HAP-1 (cell line): ENCODE measurements at regions not wholly inside any gene's neighbourhood (a gene's known extent, or its start where the extent isn't known, plus 50 kb on each side); places are given as distances from the start of the nearest gene placed in this dataset.
"Not testable (repeated sequence)": the region's sequence is repeated elsewhere in the genome, so short reads cannot be mapped to it uniquely, and the experiment has no call there.

Experiments
- DNase-seq, 2 experiments: peaks; one replicate each; pipeline ENCODE4 v3.0.0-alpha.2; 2016 to 2020; ENCODE audit warnings: low spot score in 2 of 2
- H3K27me3 ChIP-seq: fragments of 250-450 bp; sonication (Bioruptor Pico); 2 replicates; pipeline ENCODE4 v1.5.1; 2020; ENCODE audit warnings: low read depth, mild to moderate bottlenecking, moderate library complexity
- H3K36me3 ChIP-seq: fragments of 250-450 bp; sonication (Bioruptor Pico); replicated peaks from 2 replicates; pipeline ENCODE4 v1.5.1; 2020; ENCODE audit warnings: mild to moderate bottlenecking
- H3K4me1 ChIP-seq: fragments of 250-450 bp; sonication (Bioruptor Pico); 2 replicates; pipeline ENCODE4 v1.5.1; 2020; ENCODE audit warnings: mild to moderate bottlenecking
- H3K4me3 ChIP-seq: fragments of 250-450 bp; sonication (Bioruptor Pico); 2 replicates; pipeline ENCODE4 v1.5.1; 2020; ENCODE audit warnings: mild to moderate bottlenecking, moderate library complexity
- H3K9me3 ChIP-seq: fragments of 250-450 bp; sonication (Bioruptor Pico); 2 replicates; pipeline ENCODE4 v1.5.1; 2020; ENCODE audit warnings: mild to moderate bottlenecking, moderate library complexity
- in situ Hi-C: fragments of 300-500 bp; cut with MboI; formaldehyde crosslinking; loops from 3 replicates; pipeline ENCODE4 v1.14.3; 2020; ENCODE audit warnings: low sequenced_read_pairs, inconsistent platforms, mixed read lengths

GRCh38 chr9:7601739-7602138 is 197.8 kb downstream of the DMAC1 start:
- Histone ChIP-seq H3K4me1 (no peaks in the 10 kb centered on the region), H3K36me3 (no peaks in the 10 kb centered on the region), H3K9me3 (no peaks in the 10 kb centered on the region), H3K27me3 (no peaks in the 10 kb centered on the region), H3K4me3 (no peak overlapping the region)
- in situ Hi-C loops, result no loop called here
- no peak for DNase-seq

GRCh38 chr9:7597716-7598115 is 201.9 kb downstream of the DMAC1 start:
- no peaks in the 10 kb centered on the region for H3K9me3 ChIP-seq
- no peaks in the 10 kb centered on the region for H3K4me1 ChIP-seq
- in situ Hi-C loops, result no loop called here
- H3K4me3 ChIP-seq, result no peak overlapping the region
- H3K27me3 ChIP-seq, result no peaks in the 10 kb centered on the region
- H3K36me3 ChIP-seq, result no peaks in the 10 kb centered on the region
- DNase-seq, result no peak

GRCh38 chr9:7592321-7593316 is 207.0 kb downstream of the DMAC1 start:
- in situ Hi-C loops, result no loop called here
- Histone ChIP-seq H3K9me3 (no peaks in the 10 kb centered on the region), H3K4me3 (no peak overlapping the region), H3K4me1 (no peaks in the 10 kb centered on the region), H3K36me3 (no peaks in the 10 kb centered on the region), H3K27me3 (no peaks in the 10 kb centered on the region)
- no peak for DNase-seq

- no peak for DNase-seq
- Histone ChIP-seq H3K4me3 (no peak overlapping the region), H3K27me3 (no peaks in the 10 kb centered on the region), H3K36me3 (no peaks in the 10 kb centered on the region), H3K4me1 (no peaks in the 10 kb centered on the region), H3K9me3 (no peaks in the 10 kb centered on the region)
- in situ Hi-C loops, result no loop called here
Observed at GRCh38 chr9:7591501-7591900, 208.1 kb downstream of the DMAC1 start.

GRCh38 chr9:7580568-7580967 is 219.0 kb downstream of the DMAC1 start:
- H3K4me1 ChIP-seq, result no peaks in the 10 kb centered on the region
- H3K27me3 ChIP-seq, result no peaks in the 10 kb centered on the region
- no peak for DNase-seq
- no peaks in the 10 kb centered on the region for H3K36me3 ChIP-seq
- in situ Hi-C loops, result no loop called here
- H3K9me3 ChIP-seq, result no peaks in the 10 kb centered on the region
- no peak overlapping the region for H3K4me3 ChIP-seq

GRCh38 chr9:7579351-7579750 is 220.2 kb downstream of the DMAC1 start:
- no peaks in the 10 kb centered on the region for H3K27me3 ChIP-seq

GRCh38 chr9:7578951-7579350 is 220.6 kb downstream of the DMAC1 start:
- no peaks in the 10 kb centered on the region for H3K27me3 ChIP-seq
- no peak for DNase-seq
- no peaks in the 10 kb centered on the region for H3K9me3 ChIP-seq
- no peaks in the 10 kb centered on the region for H3K4me1 ChIP-seq
- in situ Hi-C loops, result no loop called here
- H3K36me3 ChIP-seq, result no peaks in the 10 kb centered on the region
- H3K4me3 ChIP-seq, result no peak overlapping the region

More at GRCh38 chr9:7579351-7579750, 220.2 kb downstream of the DMAC1 start:
- in situ Hi-C loops, result no loop called here
- peak in 1 of 2 experiments; percentile 4 for DNase-seq
- Histone ChIP-seq H3K4me1 (no peaks in the 10 kb centered on the region), H3K36me3 (no peaks in the 10 kb centered on the region), H3K9me3 (no peaks in the 10 kb centered on the region), H3K4me3 (no peak overlapping the region)

- Histone ChIP-seq H3K36me3 (no peaks in the 10 kb centered on the region), H3K4me1 (no peaks in the 10 kb centered on the region), H3K4me3 (no peak overlapping the region), H3K27me3 (no peaks in the 10 kb centered on the region), H3K9me3 (no peaks in the 10 kb centered on the region)
- in situ Hi-C loops, result no loop called here
- DNase-seq, result peak; percentile 48 to 79
Observed at GRCh38 chr9:7570107-7570720, 229.4 kb downstream of the DMAC1 start.

GRCh38 chr9:7567687-7568086 is 231.9 kb downstream of the DMAC1 start:
- Histone ChIP-seq H3K27me3 (no peaks in the 10 kb centered on the region), H3K4me3 (no peak overlapping the region), H3K9me3 (no peaks in the 10 kb centered on the region), H3K36me3 (no peaks in the 10 kb centered on the region), H3K4me1 (no peaks in the 10 kb centered on the region)
- no peak for DNase-seq
- in situ Hi-C loops, result no loop called here

- Histone ChIP-seq H3K4me3 (no peak overlapping the region), H3K27me3 (no peaks in the 10 kb centered on the region), H3K4me1 (peaks cover 10% of the 10 kb centered on the region), H3K9me3 (0 out of 2 replicates have a peak, but pooled peaks cover 4% of the 10 kb centered on the region), H3K36me3 (no peaks in the 10 kb centered on the region)
- in situ Hi-C loops, result no loop called here
- DNase-seq, result no peak
Observed at GRCh38 chr9:7561527-7562080, 238.0 kb downstream of the DMAC1 start.

- peaks cover 10% of the 10 kb centered on the region for H3K4me1 ChIP-seq
- in situ Hi-C loops, result no loop called here
- no peak overlapping the region for H3K4me3 ChIP-seq
- DNase-seq, result peak; percentile 60 to 82
- no peaks in the 10 kb centered on the region for H3K27me3 ChIP-seq
- no peaks in the 10 kb centered on the region for H3K36me3 ChIP-seq
- H3K9me3 ChIP-seq, result 0 out of 2 replicates have a peak, but pooled peaks cover 4% of the 10 kb centered on the region
Observed at GRCh38 chr9:7560669-7561305, 238.8 kb downstream of the DMAC1 start.

- Histone ChIP-seq H3K27me3 (no peaks in the 10 kb centered on the region), H3K4me1 (no peaks in the 10 kb centered on the region; the same call in 1 of the 2 replicates), H3K9me3 (0 out of 2 replicates have a peak, but pooled peaks cover 7% of the 10 kb centered on the region), H3K4me3 (no peak overlapping the region), H3K36me3 (no peaks in the 10 kb centered on the region)
- in situ Hi-C loops, result no loop called here
- DNase-seq, result no peak
Observed at GRCh38 chr9:7554699-7555098, 244.9 kb downstream of the DMAC1 start.

GRCh38 chr9:7552706-7553105 is 246.9 kb downstream of the DMAC1 start:
- in situ Hi-C loops, H3K9me3 ChIP-seq, H3K4me1 ChIP-seq: not testable (repeated sequence)

More at GRCh38 chr9:7552706-7553105, 246.9 kb downstream of the DMAC1 start:
- not testable (repeated sequence) for H3K4me3 ChIP-seq, DNase-seq, H3K36me3 ChIP-seq, H3K27me3 ChIP-seq
